ENCODE measurements at regions not wholly inside any gene's neighbourhood (a gene's known extent, or its start where the extent isn't known, plus 50 kb on each side); places are given as distances from the start of the nearest gene placed in this dataset.

GRCh38 chr20:22910287-22910852 is 124.7 kb upstream of the SSTR4 start:
- TF ChIP-seq CTCF (conservative IDR thresholded peaks at IDR 0.05 in 1 of 2, IDR thresholded peaks at IDR 0.05 in 1 of 2; ENCODE audit: low read depth in 1 of 2, low read length in 2 of 2), result no peak
- no peak for TF ChIP-seq EZH2 (IDR thresholded peaks at IDR 0.05; ENCODE audit: low read length, missing control alignments)
- Histone ChIP-seq H3K79me2 (ENCODE audit: control insufficient read depth, insufficient read depth, low read length) (no peaks in the 10 kb centered on the region), H3K9ac (ENCODE audit: insufficient read depth, low read length) (no peak overlapping the region), H4K20me1 (ENCODE audit: control insufficient read depth, extremely low read depth, insufficient read depth, low read length) (no peaks in the 10 kb centered on the region), H2AFZ (ENCODE audit: low read length) (no peak overlapping the region), H3K9me3 (ENCODE audit: control insufficient read depth, insufficient read depth, low read depth, low read length) (no peaks in the 10 kb centered on the region), H3K27me3 (ENCODE audit: control insufficient read depth, insufficient read depth, low read length) (peaks cover 2% of the 10 kb centered on the region), H3K4me2 (ENCODE audit: extremely low read depth, insufficient read depth, low read length) (no peak overlapping the region), H3K36me3 (ENCODE audit: control insufficient read depth, insufficient read depth, low read length) (no peaks in the 10 kb centered on the region), H3K4me3 (replicated peaks in 1 of 4; ENCODE audit: control extremely low read depth in 1 of 4, insufficient read depth in 1 of 4, low read depth in 3 of 4, low read length in 4 of 4) (no peak overlapping the region), H3K4me1 (ENCODE audit: control insufficient read depth, extremely low read depth, insufficient read depth, low read length) (no peaks in the 10 kb centered on the region), H3K27ac (ENCODE audit: insufficient read depth, low read length) (no peak overlapping the region)
- DNase-seq (ENCODE audit: low read depth in 2 of 2), result no peak

- no peak for DNase-seq (ENCODE audit: low read depth in 2 of 2)
- H2AFZ ChIP-seq (ENCODE audit: low read length), result no peak overlapping the region
- peaks cover 2% of the 10 kb centered on the region for H3K27me3 ChIP-seq (ENCODE audit: control insufficient read depth, insufficient read depth, low read length)
- no peaks in the 10 kb centered on the region for H3K36me3 ChIP-seq (ENCODE audit: control insufficient read depth, insufficient read depth, low read length)
- no peaks in the 10 kb centered on the region for H4K20me1 ChIP-seq (ENCODE audit: control insufficient read depth, extremely low read depth, insufficient read depth, low read length)
- H3K4me1 ChIP-seq (ENCODE audit: control insufficient read depth, extremely low read depth, insufficient read depth, low read length), result no peaks in the 10 kb centered on the region
- no peaks in the 10 kb centered on the region for H3K79me2 ChIP-seq (ENCODE audit: control insufficient read depth, insufficient read depth, low read length)
- H3K4me2 ChIP-seq (ENCODE audit: extremely low read depth, insufficient read depth, low read length), result no peak overlapping the region
- H3K27ac ChIP-seq (ENCODE audit: insufficient read depth, low read length), result no peak overlapping the region
- no peak overlapping the region for H3K4me3 ChIP-seq (replicated peaks in 1 of 4; ENCODE audit: control extremely low read depth in 1 of 4, insufficient read depth in 1 of 4, low read depth in 3 of 4, low read length in 4 of 4)
- no peak for TF ChIP-seq CTCF (conservative IDR thresholded peaks at IDR 0.05 in 1 of 2, IDR thresholded peaks at IDR 0.05 in 1 of 2; ENCODE audit: low read depth in 1 of 2, low read length in 2 of 2)
- no peak for TF ChIP-seq EZH2 (IDR thresholded peaks at IDR 0.05; ENCODE audit: low read length, missing control alignments)
- no peaks in the 10 kb centered on the region for H3K9me3 ChIP-seq (ENCODE audit: control insufficient read depth, insufficient read depth, low read depth, low read length)
- no peak overlapping the region for H3K9ac ChIP-seq (ENCODE audit: insufficient read depth, low read length)
These were observed 120.8 kb upstream of the SSTR4 start for GRCh38 chr20:22914291-22914690.

GRCh38 chr20:22915512-22915911 is 119.6 kb upstream of the SSTR4 start:
- TF ChIP-seq CTCF (conservative IDR thresholded peaks at IDR 0.05 in 1 of 2, IDR thresholded peaks at IDR 0.05 in 1 of 2; ENCODE audit: low read depth in 1 of 2, low read length in 2 of 2), result no peak
- TF ChIP-seq EZH2 (IDR thresholded peaks at IDR 0.05; ENCODE audit: low read length, missing control alignments), result no peak
- no peaks in the 10 kb centered on the region for H3K4me1 ChIP-seq (ENCODE audit: control insufficient read depth, extremely low read depth, insufficient read depth, low read length)
- H3K36me3 ChIP-seq (ENCODE audit: control insufficient read depth, insufficient read depth, low read length), result no peaks in the 10 kb centered on the region
- no peak overlapping the region for H2AFZ ChIP-seq (ENCODE audit: low read length)
- no peaks in the 10 kb centered on the region for H3K27me3 ChIP-seq (ENCODE audit: control insufficient read depth, insufficient read depth, low read length)
- no peak for DNase-seq (ENCODE audit: low read depth in 2 of 2)
- H4K20me1 ChIP-seq (ENCODE audit: control insufficient read depth, extremely low read depth, insufficient read depth, low read length), result no peaks in the 10 kb centered on the region
- H3K4me3 ChIP-seq (replicated peaks in 1 of 4; ENCODE audit: control extremely low read depth in 1 of 4, insufficient read depth in 1 of 4, low read depth in 3 of 4, low read length in 4 of 4), result no peak overlapping the region
- no peak overlapping the region for H3K9ac ChIP-seq (ENCODE audit: insufficient read depth, low read length)
- H3K27ac ChIP-seq (ENCODE audit: insufficient read depth, low read length), result no peak overlapping the region
- no peaks in the 10 kb centered on the region for H3K9me3 ChIP-seq (ENCODE audit: control insufficient read depth, insufficient read depth, low read depth, low read length)
- no peaks in the 10 kb centered on the region for H3K79me2 ChIP-seq (ENCODE audit: control insufficient read depth, insufficient read depth, low read length)
- H3K4me2 ChIP-seq (ENCODE audit: extremely low read depth, insufficient read depth, low read length), result no peak overlapping the region
